Thoracic aorta (tissue), 2 donors: ENCODE measurements at regions not wholly inside any gene's neighbourhood (a gene's known extent, or its start where the extent isn't known, plus 50 kb on each side); places are given as distances from the start of the nearest gene placed in this dataset.

Experiments
- ATAC-seq: fragments of 150-250 bp; one replicate; pipeline ENCODE4 v1.8.0; 2017; ENCODE audit warnings: low read depth; ENCODE audit not compliant: insufficient number of reproducible peaks, low FRiP score
- DNase-seq: peaks from one replicate; pipeline ENCODE4 v3.0.0-alpha.2; 2020; ENCODE audit warnings: low spot score
- H3K27ac ChIP-seq, 2 donors: fragments of 200-600 bp; sonication (generic); 1 replicate in 1 of 2; 2 replicates in 1 of 2; pipeline ENCODE4 v1.5.1; 2016; ENCODE audit warnings: mild to moderate bottlenecking in 2 of 2, moderate library complexity in 2 of 2
- H3K27me3 ChIP-seq: fragments of 200-600 bp; sonication (generic); replicated peaks from 2 replicates; pipeline ENCODE4 v1.6.0; 2016; ENCODE audit warnings: mild to moderate bottlenecking; ENCODE audit not compliant: insufficient read depth
- H3K36me3 ChIP-seq: fragments of 200-600 bp; sonication (generic); one replicate; pipeline ENCODE4 v1.5.1; 2016
- H3K4me1 ChIP-seq, 2 donors: fragments of 200-600 bp; sonication (generic); 1 replicate in 1 of 2; 2 replicates in 1 of 2; pipeline versions ENCODE4 v1.5.1 to v1.6.0; 2016; ENCODE audit warnings: low read depth in 2 of 2, mild to moderate bottlenecking in 1 of 2; ENCODE audit not compliant: control insufficient read depth in 1 of 2
- H3K4me3 ChIP-seq: fragments of 200-600 bp; sonication (generic); 2 replicates; pipeline ENCODE4 v1.5.1; 2016; ENCODE audit warnings: mild to moderate bottlenecking
- H3K9me3 ChIP-seq: fragments of 200-600 bp; sonication (generic); 2 replicates; pipeline ENCODE4 v1.5.1; 2016
- TF ChIP-seq, protein P1 (sequence below): fragments of 200-600 bp; sonication (generic); IDR thresholded peaks from one replicate; pipeline ENCODE4 v1.5.1; 2019; ENCODE audit warnings: antibody characterized with exemption

DNA sequence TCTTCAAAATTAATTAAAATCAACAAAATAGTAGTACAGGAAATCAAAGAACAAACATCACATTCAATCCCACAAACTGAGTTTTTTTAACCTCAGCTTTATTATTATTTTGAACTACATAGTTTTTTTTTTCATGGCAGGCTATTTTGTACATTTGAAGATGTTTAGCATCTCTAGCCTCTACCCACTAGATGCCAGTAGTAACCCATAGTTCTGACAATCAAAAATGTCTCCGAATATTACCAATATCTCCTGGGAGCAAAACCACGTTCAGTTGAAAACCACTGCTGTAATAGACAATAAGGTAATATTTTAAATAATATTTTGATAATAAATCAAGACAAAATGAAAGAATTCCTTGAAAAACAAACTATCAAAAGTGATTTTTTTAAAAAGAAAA lies 702.6 kb upstream of the LRRTM1 start:
- no peaks in the 10 kb centered on the region for H3K27me3 ChIP-seq
- H3K4me3 ChIP-seq = no peak overlapping the region
- H3K4me1 ChIP-seq = no peaks in the 10 kb centered on the region
- DNase-seq (no peak), ATAC-seq (no peak)
- no peaks in the 10 kb centered on the region for H3K36me3 ChIP-seq
- TF ChIP-seq, protein P1, sequence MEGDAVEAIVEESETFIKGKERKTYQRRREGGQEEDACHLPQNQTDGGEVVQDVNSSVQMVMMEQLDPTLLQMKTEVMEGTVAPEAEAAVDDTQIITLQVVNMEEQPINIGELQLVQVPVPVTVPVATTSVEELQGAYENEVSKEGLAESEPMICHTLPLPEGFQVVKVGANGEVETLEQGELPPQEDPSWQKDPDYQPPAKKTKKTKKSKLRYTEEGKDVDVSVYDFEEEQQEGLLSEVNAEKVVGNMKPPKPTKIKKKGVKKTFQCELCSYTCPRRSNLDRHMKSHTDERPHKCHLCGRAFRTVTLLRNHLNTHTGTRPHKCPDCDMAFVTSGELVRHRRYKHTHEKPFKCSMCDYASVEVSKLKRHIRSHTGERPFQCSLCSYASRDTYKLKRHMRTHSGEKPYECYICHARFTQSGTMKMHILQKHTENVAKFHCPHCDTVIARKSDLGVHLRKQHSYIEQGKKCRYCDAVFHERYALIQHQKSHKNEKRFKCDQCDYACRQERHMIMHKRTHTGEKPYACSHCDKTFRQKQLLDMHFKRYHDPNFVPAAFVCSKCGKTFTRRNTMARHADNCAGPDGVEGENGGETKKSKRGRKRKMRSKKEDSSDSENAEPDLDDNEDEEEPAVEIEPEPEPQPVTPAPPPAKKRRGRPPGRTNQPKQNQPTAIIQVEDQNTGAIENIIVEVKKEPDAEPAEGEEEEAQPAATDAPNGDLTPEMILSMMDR = no peak
- no peaks in the 10 kb centered on the region for H3K9me3 ChIP-seq
- no peak overlapping the region for H3K27ac ChIP-seq

DNA sequence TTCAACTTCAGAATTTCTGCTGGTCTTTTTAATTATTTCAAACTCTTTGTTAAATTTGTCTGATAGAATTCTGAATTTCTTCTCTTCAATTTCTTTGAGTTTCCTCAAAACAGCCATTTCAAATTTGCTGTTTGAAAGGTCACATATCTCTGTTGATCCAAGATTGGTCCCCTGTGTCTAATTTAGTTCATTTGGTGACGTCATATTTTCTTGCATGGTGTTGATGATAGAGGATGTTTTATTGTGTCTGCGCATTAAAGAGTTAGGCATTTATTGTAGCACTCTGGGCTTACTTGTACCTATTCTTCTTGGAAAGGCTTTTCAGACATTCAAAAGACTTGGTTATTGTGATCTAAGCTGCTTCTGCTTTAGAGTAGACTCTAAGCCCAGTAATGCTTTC lies 698.4 kb upstream of the LRRTM1 start:
- Histone ChIP-seq H3K27me3 (no peaks in the 10 kb centered on the region), H3K4me1 (no peaks in the 10 kb centered on the region), H3K9me3 (no peaks in the 10 kb centered on the region), H3K27ac (no peak overlapping the region), H3K4me3 (no peak overlapping the region), H3K36me3 (no peaks in the 10 kb centered on the region)
- DNase-seq = no peak
- no peak for ATAC-seq
- TF ChIP-seq, protein P1 = no peak

DNA sequence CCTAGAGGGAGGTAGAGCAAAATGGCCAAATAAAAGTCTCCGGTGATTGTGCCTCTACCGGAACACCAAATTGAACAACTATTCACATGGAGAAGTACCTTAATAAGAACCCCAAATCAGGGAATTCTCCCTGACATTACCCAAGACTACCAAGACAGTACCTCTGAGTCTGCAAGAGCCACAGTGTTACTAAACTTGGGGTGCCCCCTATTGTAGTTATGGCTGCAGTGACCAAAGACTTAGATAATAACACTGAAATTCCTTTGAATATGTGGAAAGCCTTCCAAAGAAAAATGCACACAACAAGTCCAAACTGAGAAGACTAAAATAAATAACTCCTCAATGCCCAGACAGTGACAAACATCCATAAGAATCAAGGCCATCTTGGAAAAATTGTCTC lies 682.9 kb upstream of the LRRTM1 start:
- Histone ChIP-seq H3K36me3 (no peaks in the 10 kb centered on the region), H3K9me3 (no peaks in the 10 kb centered on the region), H3K27ac (no peak overlapping the region), H3K4me3 (no peak overlapping the region), H3K4me1 (no peaks in the 10 kb centered on the region), H3K27me3 (no peaks in the 10 kb centered on the region)
- TF ChIP-seq, protein P1 = no peak
- DNase-seq (no peak), ATAC-seq (no peak)

DNA sequence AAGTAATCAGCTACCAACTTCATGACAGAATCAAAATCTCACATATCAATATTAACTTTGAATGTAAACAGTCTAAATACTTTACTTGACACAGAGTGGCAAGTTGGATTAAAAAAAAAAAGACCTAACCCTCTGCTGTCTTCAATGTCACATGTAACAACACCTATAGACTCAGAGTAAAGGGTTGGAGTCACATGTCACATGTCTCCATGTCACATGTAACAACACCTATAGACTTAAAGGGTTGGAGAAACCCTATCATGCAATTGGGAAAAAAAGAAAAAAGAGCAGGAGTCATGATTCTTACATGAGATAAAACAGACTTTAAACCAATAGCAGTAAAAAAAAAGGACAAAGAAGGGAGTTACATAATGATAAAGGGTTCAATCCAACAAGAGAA lies 665.3 kb upstream of the LRRTM1 start:
- ATAC-seq = no peak
- no peak for DNase-seq

DNA sequence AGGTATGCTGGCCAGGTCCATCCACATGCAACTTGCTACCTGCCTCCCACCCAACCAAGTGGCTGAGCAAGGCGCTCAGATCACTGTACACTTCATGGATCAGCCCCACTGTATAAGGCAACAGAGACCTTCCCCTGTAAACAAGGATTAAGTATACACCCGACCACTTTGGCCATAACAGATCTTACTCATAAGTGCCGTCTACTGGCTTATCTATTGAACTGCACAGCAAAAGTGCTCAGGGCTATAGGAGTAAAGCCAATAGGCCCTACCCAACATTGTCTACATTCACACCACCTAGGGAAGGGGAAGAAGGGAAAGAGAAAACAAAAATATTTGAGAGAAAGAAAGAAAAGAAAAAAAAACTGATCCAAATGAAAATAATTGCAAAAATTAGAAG lies 663.9 kb upstream of the LRRTM1 start:
- Histone ChIP-seq H3K27ac (no peak overlapping the region), H3K36me3 (no peaks in the 10 kb centered on the region), H3K9me3 (no peaks in the 10 kb centered on the region), H3K4me1 (no peaks in the 10 kb centered on the region), H3K27me3 (no peaks in the 10 kb centered on the region), H3K4me3 (no peak overlapping the region)
- ATAC-seq = no peak
- no peak for DNase-seq
- TF ChIP-seq, protein P1 = no peak

More for the DNA sequence above, 665.3 kb upstream of the LRRTM1 start:
- TF ChIP-seq, protein P1 = no peak
- Histone ChIP-seq H3K9me3 (no peaks in the 10 kb centered on the region), H3K4me1 (no peaks in the 10 kb centered on the region), H3K36me3 (no peaks in the 10 kb centered on the region), H3K27me3 (no peaks in the 10 kb centered on the region), H3K27ac (no peak overlapping the region), H3K4me3 (no peak overlapping the region)
